ENCODE measurements at regions not wholly inside any gene's neighbourhood (a gene's known extent, or its start where the extent isn't known, plus 50 kb on each side); places are given as distances from the start of the nearest gene placed in this dataset.

GRCh38 chr7:17495655-17496394 is 197.4 kb downstream of the AHR start:
- Histone ChIP-seq H3K9me3 (no peaks in the 10 kb centered on the region), H3K4me3 (no peak overlapping the region), H3K27me3 (no peaks in the 10 kb centered on the region), H3K4me1 (peaks cover 0 to 18% (median 4%) of the 10 kb centered on the region in 4 donors), H3K36me3 (no peaks in the 10 kb centered on the region), H3K27ac (replicated peaks in 1 of 4) (no peak overlapping the region)
- 79% methylated on average over 2 of the region's 2 CpGs for WGBS
- intact Hi-C loops (cut with DNase I): no loop called here
- no peak for DNase-seq (ENCODE audit: extremely low spot score)
- TF ChIP-seq POLR2AphosphoS5 (IDR thresholded peaks at IDR 0.05) (no peak), CTCF (IDR thresholded peaks at IDR 0.05) (no peak), POLR2A (IDR thresholded peaks at IDR 0.05; ENCODE audit: low read depth) (no peak), EP300 (IDR thresholded peaks at IDR 0.05) (no peak)

GRCh38 chr7:17497136-17497535 is 198.7 kb downstream of the AHR start:
- no peak overlapping the region for H3K27ac ChIP-seq (replicated peaks in 1 of 4)
- intact Hi-C loops (cut with DNase I): no loop called here
- 92% methylated on average over 1 of the region's 1 CpG for WGBS
- no peaks in the 10 kb centered on the region for H3K27me3 ChIP-seq
- TF ChIP-seq POLR2AphosphoS5 (IDR thresholded peaks at IDR 0.05) (no peak), POLR2A (IDR thresholded peaks at IDR 0.05; ENCODE audit: low read depth) (no peak), EP300 (IDR thresholded peaks at IDR 0.05) (no peak), CTCF (IDR thresholded peaks at IDR 0.05) (no peak)
- H3K9me3 ChIP-seq: no peaks in the 10 kb centered on the region
- no peaks in the 10 kb centered on the region for H3K36me3 ChIP-seq
- no peak for DNase-seq (ENCODE audit: extremely low spot score)
- no peak overlapping the region for H3K4me3 ChIP-seq
- peaks cover 0 to 25% (median 7%) of the 10 kb centered on the region in 4 donors for H3K4me1 ChIP-seq

DNA sequence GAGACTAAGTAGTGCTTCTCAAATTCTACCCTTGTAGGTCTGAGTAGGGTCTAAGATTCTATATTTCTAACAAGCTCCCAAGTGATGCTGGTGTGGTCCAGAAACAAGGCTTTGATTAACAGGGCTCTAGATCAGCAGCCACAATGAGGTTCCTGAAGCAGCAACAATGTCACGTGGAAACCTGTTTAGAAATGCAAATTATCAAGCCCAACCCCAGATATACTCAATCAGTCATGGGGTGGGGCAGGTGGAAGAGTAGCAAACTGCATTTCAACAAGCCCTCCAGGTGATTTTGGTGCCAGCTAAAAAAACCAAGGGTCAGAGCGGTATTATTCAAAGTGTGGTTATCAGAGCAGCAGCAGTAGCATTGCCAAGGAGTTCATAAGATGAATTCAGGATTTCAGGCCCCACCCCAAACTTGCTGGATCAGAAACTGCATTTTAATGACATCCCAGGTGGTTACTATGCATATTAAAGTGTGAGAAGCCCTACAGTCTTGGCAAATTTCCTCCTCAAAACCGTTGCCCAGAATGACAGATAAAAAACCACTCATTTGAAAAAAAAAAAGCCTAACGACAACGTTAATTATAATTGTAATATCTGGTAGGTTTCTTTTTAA is 199.2 kb downstream of the AHR start:
- H3K9me3 ChIP-seq: no peaks in the 10 kb centered on the region
- H3K4me3 ChIP-seq: no peak overlapping the region
- no peak overlapping the region for H3K27ac ChIP-seq (replicated peaks in 1 of 4)
- TF ChIP-seq POLR2A (IDR thresholded peaks at IDR 0.05; ENCODE audit: low read depth) (no peak), POLR2AphosphoS5 (IDR thresholded peaks at IDR 0.05) (no peak), EP300 (IDR thresholded peaks at IDR 0.05) (no peak)
- intact Hi-C loops (cut with DNase I): no loop called here
- peaks cover 0 to 29% (median 7%) of the 10 kb centered on the region in 4 donors for H3K4me1 ChIP-seq
- WGBS: 73% methylated on average over 5 of the region's 5 CpGs
- H3K36me3 ChIP-seq: no peaks in the 10 kb centered on the region
- H3K27me3 ChIP-seq: no peaks in the 10 kb centered on the region
- DNase-seq (ENCODE audit: extremely low spot score): no peak

DNA sequence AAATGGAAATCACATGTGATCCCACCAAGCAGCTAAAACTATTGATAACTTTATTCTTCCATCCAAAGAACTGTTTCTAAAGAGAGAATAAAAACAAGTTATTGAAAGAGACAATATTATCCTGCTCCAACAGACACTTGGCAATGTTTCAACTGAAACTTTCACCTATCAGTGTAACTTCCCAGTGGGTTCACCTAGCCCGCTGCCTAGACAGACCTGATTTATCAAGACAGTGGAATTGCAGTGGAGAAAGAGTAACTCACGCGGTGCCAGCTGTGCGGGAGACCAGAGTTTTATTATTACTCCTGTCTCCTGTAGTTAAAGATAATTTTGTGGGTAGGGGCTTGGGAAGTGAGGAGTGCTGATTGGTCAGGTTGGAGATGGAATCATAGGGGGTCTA is 199.8 kb downstream of the AHR start:
- Histone ChIP-seq H3K27me3 (no peaks in the 10 kb centered on the region), H3K27ac (replicated peaks in 1 of 4) (no peak overlapping the region), H3K4me1 (peaks cover 0 to 29% (median 7%) of the 10 kb centered on the region in 4 donors), H3K9me3 (no peaks in the 10 kb centered on the region), H3K4me3 (no peak overlapping the region), H3K36me3 (no peaks in the 10 kb centered on the region)
- intact Hi-C loops (cut with DNase I): no loop called here
- no peak for TF ChIP-seq POLR2A (IDR thresholded peaks at IDR 0.05; ENCODE audit: low read depth)
- DNase-seq (ENCODE audit: extremely low spot score): no peak
- 99% methylated on average over 4 of the region's 4 CpGs for WGBS

DNA sequence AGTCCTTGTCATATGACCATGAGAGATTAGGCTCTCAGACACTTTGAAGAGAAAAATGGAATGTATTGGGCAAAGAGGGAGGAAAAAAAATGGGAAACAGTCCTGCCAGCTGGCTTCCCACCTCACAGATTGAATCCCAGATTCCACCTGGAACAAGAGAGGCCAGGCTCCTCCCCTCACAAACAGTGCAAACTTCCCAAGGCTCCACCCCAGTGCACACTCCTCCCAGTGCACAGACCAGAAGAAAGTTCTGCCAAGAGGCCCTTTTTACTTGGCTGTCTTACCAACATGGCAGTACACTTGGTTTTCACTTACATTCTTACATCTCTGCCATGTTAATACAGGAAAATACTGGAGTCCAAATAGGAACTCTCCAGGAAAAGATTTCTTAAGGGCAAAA is 202.3 kb downstream of the AHR start:
- Histone ChIP-seq H3K4me3 (no peak overlapping the region), H3K9me3 (no peaks in the 10 kb centered on the region), H3K27me3 (no peaks in the 10 kb centered on the region), H3K4me1 (peaks cover 0 to 26% (median 7%) of the 10 kb centered on the region in 4 donors), H3K27ac (replicated peaks in 1 of 4) (no peak overlapping the region), H3K36me3 (no peaks in the 10 kb centered on the region)
- TF ChIP-seq POLR2A (IDR thresholded peaks at IDR 0.05; ENCODE audit: low read depth): no peak
- no peak for TF ChIP-seq EP300 (IDR thresholded peaks at IDR 0.05)
- TF ChIP-seq CTCF (IDR thresholded peaks at IDR 0.05): no peak
- TF ChIP-seq POLR2AphosphoS5 (IDR thresholded peaks at IDR 0.05): no peak
- intact Hi-C loops (cut with DNase I): no loop called here
- no peak for DNase-seq (ENCODE audit: extremely low spot score)

Data from esophagus muscularis mucosa (tissue), 4 donors.